Left ventricle myocardium inferior (tissue), 1 donor: ENCODE measurements at regions not wholly inside any gene's neighbourhood (a gene's known extent, or its start where the extent isn't known, plus 50 kb on each side); places are given as distances from the start of the nearest gene placed in this dataset.

ENCODE experiments used
- DNase-seq: peaks from one replicate; pipeline ENCODE4 v3.0.0-alpha.2; 2020
- H3K27ac ChIP-seq: fragments of 200-600 bp; replicated peaks from 2 replicates; pipeline ENCODE4 v1.8.0; 2021
- H3K27me3 ChIP-seq: fragments of 200-600 bp; 2 replicates; pipeline ENCODE4 v1.8.0; 2021; ENCODE audit warnings: low read depth
- H3K36me3 ChIP-seq: fragments of 200-600 bp; 2 replicates; pipeline ENCODE4 v1.8.0; 2021
- H3K4me1 ChIP-seq: fragments of 200-600 bp; 2 replicates; pipeline ENCODE4 v1.8.0; 2021
- H3K4me3 ChIP-seq: fragments of 200-600 bp; 2 replicates; pipeline ENCODE4 v1.8.0; 2021; ENCODE audit warnings: mild to moderate bottlenecking, moderate library complexity
- H3K9me3 ChIP-seq: fragments of 200-600 bp; replicated peaks from 2 replicates; pipeline ENCODE4 v1.8.0; 2021
- CTCF ChIP-seq: fragments of 200-600 bp; IDR thresholded peaks from 2 replicates; pipeline ENCODE4 v1.8.0; 2021; ENCODE audit warnings: antibody characterized with exemption, mild to moderate bottlenecking, borderline replicate concordance
- intact Hi-C: fragments of 100-400 bp; cut with micrococcal nuclease; formaldehyde crosslinking; loops from one replicate; pipeline ENCODE4 v1.11.0; 2022
- donor health status: DM: no; HTN: yes; CAD: no; lungs with severe emphysema.

- H3K9me3 ChIP-seq: no peaks in the 10 kb centered on the region
- no peak overlapping the region for H3K27ac ChIP-seq
- H3K27me3 ChIP-seq: no peaks in the 10 kb centered on the region
- H3K4me1 ChIP-seq: no peaks in the 10 kb centered on the region
- intact Hi-C loops: no loop called here
- H3K36me3 ChIP-seq: no peaks in the 10 kb centered on the region
- DNase-seq: no peak
- TF ChIP-seq CTCF: no peak
- no peak overlapping the region for H3K4me3 ChIP-seq
Measured at GRCh38 chr20:53688085-53688484, 94.4 kb upstream of the ZNF217 start.

DNA sequence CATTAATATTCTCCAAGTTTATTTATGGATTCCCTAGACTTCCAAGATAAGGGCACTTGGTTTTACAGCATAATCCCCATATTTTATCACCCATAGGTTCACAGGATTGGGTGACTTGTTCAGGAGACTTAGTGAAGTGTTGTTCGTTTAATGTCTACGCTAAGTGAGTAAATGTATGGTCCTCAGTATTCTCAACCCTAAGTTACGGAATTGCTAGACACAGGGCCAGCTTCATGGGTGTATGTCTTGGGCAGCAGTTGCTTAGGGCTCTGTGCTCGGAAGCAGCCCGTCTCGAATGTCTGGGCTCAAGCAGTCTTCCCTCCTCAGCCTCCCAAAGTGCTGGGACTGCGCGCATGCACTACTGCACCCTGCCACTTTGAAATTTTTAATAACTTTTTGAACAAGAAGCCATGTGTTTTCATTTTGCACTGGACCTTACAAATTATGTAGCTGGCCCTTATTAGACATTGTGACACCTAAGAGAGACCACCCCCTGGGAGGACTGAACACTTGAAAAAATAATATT lies 91.5 kb upstream of the ZNF217 start:
- no peak for DNase-seq
- Histone ChIP-seq H3K27ac (no peak overlapping the region), H3K9me3 (no peaks in the 10 kb centered on the region), H3K4me1 (peaks cover 6% of the 10 kb centered on the region), H3K36me3 (no peaks in the 10 kb centered on the region), H3K4me3 (no peak overlapping the region), H3K27me3 (no peaks in the 10 kb centered on the region)
- intact Hi-C loops: no loop called here
- no peak for TF ChIP-seq CTCF

- no peak for DNase-seq
- no peaks in the 10 kb centered on the region for H3K27me3 ChIP-seq
- no peak overlapping the region for H3K27ac ChIP-seq
- no peak overlapping the region for H3K4me3 ChIP-seq
- intact Hi-C loops: no loop called here
- H3K4me1 ChIP-seq: peaks cover 22% of the 10 kb centered on the region
- no peak for TF ChIP-seq CTCF
- H3K36me3 ChIP-seq: no peaks in the 10 kb centered on the region
- H3K9me3 ChIP-seq: no peaks in the 10 kb centered on the region
Measured at GRCh38 chr20:53683506-53683905, 89.9 kb upstream of the ZNF217 start.

DNA sequence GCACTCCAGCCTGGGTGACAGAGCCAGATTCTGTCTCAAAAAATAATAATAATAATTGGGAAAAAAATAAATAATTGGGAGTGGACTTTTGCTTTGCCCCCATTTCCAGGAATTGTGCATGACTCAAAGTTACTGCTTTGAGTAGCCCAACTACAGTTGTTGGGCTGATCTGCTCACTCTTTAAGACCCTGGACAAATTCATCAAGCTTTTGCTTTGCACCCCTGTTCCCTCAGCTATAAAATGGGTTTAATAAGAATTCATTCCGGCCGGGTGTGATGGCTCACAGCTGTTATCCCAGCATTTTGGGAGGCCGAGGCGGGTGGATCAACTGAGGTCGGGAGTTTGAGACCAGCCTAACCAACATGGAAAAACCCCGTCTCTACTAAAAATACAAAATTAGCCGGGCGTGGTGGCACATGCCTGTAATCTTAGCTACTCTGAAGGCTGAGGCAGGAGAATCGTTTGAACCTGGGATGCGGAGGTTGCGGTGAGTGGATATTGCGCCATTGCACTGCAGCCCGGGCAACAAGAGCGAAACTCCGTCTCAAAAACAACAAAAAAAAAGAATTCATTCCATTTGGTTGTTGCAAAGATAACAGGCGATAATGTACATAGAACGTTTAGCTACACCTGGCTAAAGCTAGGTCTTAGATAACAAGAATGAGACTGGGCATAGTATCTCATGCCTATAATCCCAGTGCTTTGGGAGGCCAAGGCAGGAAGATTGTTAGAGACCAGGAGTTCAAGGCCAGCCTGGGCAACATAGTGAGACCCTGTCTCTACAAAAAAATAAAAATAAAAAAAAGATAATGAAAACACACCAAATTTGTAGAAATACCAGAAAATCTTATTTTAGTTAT lies 87.9 kb upstream of the ZNF217 start:
- H3K36me3 ChIP-seq: no peaks in the 10 kb centered on the region
- intact Hi-C loops: no loop called here
- H3K27ac ChIP-seq: no peak overlapping the region
- peaks cover 32% of the 10 kb centered on the region for H3K4me1 ChIP-seq
- DNase-seq: no peak
- H3K27me3 ChIP-seq: no peaks in the 10 kb centered on the region
- no peaks in the 10 kb centered on the region for H3K9me3 ChIP-seq
- no peak overlapping the region for H3K4me3 ChIP-seq
- no peak for TF ChIP-seq CTCF

DNA sequence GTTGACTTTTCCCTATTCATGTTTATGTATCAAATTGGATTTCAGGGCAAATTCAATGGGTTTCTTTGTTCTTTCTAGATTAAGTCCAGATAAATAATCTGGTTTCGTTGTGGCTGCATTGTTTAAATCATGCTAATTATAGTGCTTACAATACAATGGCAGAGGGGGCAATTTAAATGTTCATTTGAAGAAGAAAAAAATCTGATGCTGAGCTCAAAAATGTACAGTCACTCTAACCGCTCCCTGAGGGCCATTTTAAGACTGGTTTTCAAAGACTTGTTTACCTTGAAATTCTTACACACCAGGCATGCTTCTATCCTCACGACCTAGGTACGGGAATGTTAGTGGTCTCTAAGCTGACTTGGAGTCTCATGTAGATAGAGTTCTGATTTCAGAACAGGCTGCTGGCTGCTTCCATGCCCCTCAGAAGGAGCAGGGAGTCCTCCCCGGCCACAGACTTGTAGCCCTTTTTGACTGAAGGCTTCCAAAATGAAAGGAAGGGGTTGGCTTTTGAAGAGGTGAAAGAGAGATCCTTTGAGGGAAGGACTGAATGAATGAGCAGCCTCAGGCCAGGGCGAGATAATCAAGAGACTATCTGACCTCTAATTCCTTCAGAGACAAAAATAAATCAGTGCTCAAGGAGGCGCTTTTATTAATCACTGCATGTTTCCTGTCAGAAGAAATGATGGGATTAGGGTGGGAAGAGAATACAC lies 86.1 kb upstream of the ZNF217 start:
- DNase-seq: no peak
- Histone ChIP-seq H3K27ac (peak overlapping the region; percentile 74), H3K4me1 (peaks cover 32% of the 10 kb centered on the region), H3K36me3 (no peaks in the 10 kb centered on the region), H3K4me3 (no peak overlapping the region), H3K9me3 (no peaks in the 10 kb centered on the region), H3K27me3 (no peaks in the 10 kb centered on the region)
- TF ChIP-seq CTCF: no peak
- intact Hi-C loops: no loop called here
